Endothelial cell of umbilical vein (primary cell): ENCODE measurements at regions not wholly inside any gene's neighbourhood (a gene's known extent, or its start where the extent isn't known, plus 50 kb on each side); places are given as distances from the start of the nearest gene placed in this dataset.

Experiments
- FOS ChIP-seq: IDR thresholded peaks from 2 replicates; pipeline ENCODE4 v1.6.1; 2011; ENCODE audit warnings: mild to moderate bottlenecking, low read length, moderate library complexity, borderline replicate concordance; ENCODE audit not compliant: insufficient read depth
- TF ChIP-seq, protein P1 (sequence below), 2 donors: IDR thresholded peaks; 1 replicate in 1 of 2; 2 replicates in 1 of 2; pipeline ENCODE4 v1.5.1; 2011; ENCODE audit warnings: low read length in 2 of 2, mild to moderate bottlenecking in 2 of 2, moderate library complexity in 2 of 2, control low read depth in 1 of 2, inconsistent platforms in 1 of 2, low read depth in 1 of 2; ENCODE audit not compliant: insufficient read depth in 1 of 2; ENCODE audit errors: extremely low read depth in 1 of 2

DNA sequence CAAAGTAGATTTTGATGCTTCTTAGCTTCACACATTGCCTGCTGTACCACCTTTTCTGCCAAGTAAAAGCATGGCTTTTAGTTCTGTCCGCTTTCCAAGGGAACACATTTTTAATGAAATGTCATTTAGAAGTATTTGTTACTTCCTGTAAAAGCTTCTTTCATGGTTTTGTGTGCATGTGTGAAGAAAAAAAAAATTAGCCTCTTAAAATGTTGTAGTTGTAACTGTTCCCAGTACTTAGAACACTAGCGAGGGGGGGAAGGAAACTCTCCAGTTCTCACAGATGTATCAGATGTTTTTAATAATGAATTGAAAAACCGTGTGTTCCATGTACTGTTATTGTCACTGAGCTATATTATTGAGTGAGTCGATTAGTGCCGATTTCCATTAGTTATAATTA lies 568.3 kb upstream of the ADGRL2 start:
- TF ChIP-seq FOS: no peak
- TF ChIP-seq, protein P1, sequence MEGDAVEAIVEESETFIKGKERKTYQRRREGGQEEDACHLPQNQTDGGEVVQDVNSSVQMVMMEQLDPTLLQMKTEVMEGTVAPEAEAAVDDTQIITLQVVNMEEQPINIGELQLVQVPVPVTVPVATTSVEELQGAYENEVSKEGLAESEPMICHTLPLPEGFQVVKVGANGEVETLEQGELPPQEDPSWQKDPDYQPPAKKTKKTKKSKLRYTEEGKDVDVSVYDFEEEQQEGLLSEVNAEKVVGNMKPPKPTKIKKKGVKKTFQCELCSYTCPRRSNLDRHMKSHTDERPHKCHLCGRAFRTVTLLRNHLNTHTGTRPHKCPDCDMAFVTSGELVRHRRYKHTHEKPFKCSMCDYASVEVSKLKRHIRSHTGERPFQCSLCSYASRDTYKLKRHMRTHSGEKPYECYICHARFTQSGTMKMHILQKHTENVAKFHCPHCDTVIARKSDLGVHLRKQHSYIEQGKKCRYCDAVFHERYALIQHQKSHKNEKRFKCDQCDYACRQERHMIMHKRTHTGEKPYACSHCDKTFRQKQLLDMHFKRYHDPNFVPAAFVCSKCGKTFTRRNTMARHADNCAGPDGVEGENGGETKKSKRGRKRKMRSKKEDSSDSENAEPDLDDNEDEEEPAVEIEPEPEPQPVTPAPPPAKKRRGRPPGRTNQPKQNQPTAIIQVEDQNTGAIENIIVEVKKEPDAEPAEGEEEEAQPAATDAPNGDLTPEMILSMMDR (IDR thresholded peaks at IDR 0.05; ENCODE audit: extremely low read depth in 1 of 2, insufficient read depth in 1 of 2, low read depth in 1 of 2, low read length in 2 of 2): no peak
